ENCODE measurements at regions not wholly inside any gene's neighbourhood (a gene's known extent, or its start where the extent isn't known, plus 50 kb on each side); places are given as distances from the start of the nearest gene placed in this dataset.

DNA sequence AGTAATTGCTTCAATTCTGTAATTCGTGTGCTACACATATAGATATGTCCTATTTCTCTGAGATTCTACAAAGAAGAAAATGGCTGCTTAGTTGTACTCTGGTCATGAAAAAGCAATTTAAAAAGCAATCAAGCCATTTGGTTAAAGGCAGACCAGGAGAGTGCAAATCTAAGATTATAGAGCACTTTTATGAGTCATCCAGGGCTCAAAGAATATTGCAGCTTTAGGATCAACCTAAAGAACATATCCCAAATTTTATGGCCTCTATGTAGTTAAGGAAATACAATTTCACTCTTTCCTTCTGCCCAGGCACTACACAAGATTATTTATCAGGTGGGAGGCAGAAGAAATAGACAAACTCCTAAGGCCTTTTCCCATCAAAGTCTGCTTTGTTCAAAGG, 332.8 kb downstream of the SEC23A start:
- TF ChIP-seq BHLHE40 (IDR thresholded peaks at IDR 0.05; ENCODE audit: low read length) (no peak), EZH2 (IDR thresholded peaks at IDR 0.05; ENCODE audit: borderline replicate concordance, low read depth, low read length) (no peak), TCF7L2 (IDR thresholded peaks at IDR 0.05; ENCODE audit: low read depth, low read length) (no peak), POLR2A (conservative IDR thresholded peaks at IDR 0.05) (no peak), EGR1 (conservative IDR thresholded peaks at IDR 0.05) (no peak)
- TF ChIP-seq, protein P1, sequence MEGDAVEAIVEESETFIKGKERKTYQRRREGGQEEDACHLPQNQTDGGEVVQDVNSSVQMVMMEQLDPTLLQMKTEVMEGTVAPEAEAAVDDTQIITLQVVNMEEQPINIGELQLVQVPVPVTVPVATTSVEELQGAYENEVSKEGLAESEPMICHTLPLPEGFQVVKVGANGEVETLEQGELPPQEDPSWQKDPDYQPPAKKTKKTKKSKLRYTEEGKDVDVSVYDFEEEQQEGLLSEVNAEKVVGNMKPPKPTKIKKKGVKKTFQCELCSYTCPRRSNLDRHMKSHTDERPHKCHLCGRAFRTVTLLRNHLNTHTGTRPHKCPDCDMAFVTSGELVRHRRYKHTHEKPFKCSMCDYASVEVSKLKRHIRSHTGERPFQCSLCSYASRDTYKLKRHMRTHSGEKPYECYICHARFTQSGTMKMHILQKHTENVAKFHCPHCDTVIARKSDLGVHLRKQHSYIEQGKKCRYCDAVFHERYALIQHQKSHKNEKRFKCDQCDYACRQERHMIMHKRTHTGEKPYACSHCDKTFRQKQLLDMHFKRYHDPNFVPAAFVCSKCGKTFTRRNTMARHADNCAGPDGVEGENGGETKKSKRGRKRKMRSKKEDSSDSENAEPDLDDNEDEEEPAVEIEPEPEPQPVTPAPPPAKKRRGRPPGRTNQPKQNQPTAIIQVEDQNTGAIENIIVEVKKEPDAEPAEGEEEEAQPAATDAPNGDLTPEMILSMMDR (IDR thresholded peaks at IDR 0.05 in 2 of 3, conservative IDR thresholded peaks at IDR 0.05 in 1 of 3; ENCODE audit: insufficient read depth in 2 of 3, low read depth in 1 of 3, low read length in 3 of 3), result no peak
- TF ChIP-seq, protein P2, sequence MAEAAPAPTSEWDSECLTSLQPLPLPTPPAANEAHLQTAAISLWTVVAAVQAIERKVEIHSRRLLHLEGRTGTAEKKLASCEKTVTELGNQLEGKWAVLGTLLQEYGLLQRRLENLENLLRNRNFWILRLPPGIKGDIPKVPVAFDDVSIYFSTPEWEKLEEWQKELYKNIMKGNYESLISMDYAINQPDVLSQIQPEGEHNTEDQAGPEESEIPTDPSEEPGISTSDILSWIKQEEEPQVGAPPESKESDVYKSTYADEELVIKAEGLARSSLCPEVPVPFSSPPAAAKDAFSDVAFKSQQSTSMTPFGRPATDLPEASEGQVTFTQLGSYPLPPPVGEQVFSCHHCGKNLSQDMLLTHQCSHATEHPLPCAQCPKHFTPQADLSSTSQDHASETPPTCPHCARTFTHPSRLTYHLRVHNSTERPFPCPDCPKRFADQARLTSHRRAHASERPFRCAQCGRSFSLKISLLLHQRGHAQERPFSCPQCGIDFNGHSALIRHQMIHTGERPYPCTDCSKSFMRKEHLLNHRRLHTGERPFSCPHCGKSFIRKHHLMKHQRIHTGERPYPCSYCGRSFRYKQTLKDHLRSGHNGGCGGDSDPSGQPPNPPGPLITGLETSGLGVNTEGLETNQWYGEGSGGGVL (CRISPR knock-in tag; IDR thresholded peaks at IDR 0.05), result no peak
